Left forelimb (tissue), 1 donor: ENCODE measurements at regions not wholly inside any gene's neighbourhood (a gene's known extent, or its start where the extent isn't known, plus 50 kb on each side); places are given as distances from the start of the nearest gene placed in this dataset.

Source experiments
- DNase-seq: peaks from one replicate; pipeline ENCODE4 v3.0.0-alpha.2; 2018; ENCODE audit warnings: low spot score

DNA sequence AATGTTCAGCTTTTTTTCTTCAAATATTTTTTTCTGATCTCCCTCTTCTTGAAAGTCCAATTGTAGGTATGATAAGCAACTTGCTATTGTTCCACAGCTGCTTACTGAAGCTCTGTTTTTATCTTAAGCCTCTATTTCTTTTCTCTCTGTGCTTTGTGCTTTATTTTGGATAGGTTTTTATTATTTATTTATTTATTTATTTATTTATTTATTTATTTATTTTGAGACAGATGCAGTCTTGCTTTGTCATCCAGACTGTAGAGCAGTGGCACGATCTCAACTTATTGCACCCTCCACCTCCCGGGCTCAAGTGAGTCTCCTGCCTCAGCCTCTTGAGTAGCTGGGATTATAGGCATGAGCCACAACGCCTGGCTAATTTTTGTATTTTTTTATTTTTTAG lies 199.4 kb downstream of the KLF12 start:
- DNase-seq = no peak

DNA sequence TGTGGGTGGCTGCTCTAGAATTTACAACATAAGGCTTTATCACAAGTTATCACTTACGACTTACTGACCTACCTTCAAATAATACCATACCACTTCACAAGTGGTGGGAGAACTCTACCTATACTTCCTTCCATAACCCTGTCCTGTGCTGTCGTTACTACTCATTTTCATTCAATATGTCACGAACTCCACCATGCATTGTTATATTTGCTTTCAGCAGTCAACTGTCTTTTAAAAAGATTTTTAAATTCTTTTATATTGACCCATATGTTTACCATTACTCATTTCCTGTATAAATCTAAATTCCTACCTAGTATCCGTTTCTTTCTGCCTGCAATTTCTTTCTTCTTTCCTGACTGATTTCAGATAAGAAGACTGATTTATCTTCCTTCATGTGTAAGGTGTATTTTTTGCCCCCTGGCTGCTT lies 200.0 kb downstream of the KLF12 start:
- DNase-seq = no peak

DNA sequence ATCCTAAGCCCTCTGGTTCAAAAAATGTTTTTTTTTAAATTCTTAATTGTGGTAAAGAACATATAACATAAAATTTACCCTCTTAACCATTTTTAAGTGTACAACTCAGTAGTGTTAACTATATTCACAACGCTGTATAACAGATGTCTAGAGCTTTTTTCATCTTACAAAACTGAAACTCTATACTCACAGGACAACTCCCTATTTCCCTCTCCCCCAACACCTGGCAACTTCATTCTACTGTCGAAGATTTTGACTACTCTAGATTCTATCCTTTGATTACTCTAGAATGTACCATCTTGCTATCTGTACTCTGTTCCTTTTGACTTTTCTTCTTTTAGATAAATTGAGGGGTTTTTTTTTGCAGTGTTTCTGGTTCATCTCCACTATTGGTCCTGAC lies 200.4 kb downstream of the KLF12 start:
- DNase-seq = no peak

DNA sequence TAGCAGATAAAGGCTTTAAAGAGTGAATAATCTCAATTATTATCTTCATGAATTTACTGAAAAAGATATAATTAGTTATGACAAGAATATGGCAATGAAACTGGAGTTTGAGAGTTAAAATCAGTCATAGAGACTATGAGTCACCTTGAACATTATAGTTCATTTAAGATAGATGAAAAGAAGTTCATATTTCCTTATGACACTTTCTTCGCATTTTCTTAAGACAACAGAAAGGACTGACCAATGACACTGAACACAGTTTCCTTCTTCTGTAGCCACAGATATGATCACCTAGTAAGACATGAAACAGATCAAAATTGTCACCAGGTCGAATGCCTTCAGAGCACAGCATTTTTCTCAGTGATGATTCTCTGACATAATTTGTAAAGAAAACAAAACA lies 202.1 kb downstream of the KLF12 start:
- DNase-seq = no peak

DNA sequence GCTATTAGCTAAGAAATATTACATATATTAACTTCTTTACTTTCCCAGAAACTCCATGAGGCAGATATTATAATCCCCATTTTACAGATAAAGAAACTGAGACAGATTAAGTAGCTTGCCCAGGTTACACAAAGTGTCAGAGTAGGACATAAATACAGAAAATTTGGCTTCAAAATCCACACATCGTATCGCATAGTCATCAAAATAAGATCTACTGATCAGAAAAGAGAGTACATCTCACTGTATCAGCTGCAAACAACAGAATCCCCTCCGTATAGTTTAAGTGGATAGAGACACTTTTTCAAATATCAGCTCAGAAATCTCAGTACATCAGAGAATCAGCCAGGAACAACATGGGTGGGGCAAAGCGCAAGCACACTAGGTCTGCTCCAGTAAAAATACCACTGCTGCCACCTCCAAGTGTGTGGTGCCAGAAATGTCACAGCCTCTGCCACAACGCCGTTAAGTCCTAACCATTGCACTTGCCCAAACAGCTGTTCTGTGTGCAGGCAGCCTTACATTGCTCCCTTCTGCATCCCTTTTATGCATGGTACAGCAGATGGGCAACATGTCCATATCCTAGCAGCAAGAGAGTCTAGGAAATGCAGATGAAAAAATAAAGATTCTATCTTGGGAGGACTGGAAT lies 204.8 kb downstream of the KLF12 start:
- no peak for DNase-seq

DNA sequence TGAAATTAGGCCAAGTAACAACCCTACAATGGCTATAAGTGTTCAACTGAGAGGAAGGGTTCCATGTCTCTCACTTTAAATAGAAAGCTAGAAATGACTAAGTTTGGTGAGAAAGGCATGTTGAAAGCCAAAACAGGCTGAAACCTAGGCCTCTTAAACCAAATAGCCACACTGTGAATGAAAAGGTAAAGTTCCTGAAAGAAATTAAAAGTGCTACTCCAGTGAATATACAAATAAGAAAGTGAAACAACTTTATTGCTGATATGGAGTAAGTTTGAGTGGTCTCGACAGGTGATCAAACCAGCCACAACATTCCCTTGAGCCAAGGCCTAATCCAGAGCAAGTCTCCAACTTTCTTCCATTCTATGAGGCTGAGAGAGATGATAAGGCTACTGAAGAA lies 209.6 kb downstream of the KLF12 start:
- DNase-seq = no peak

DNA sequence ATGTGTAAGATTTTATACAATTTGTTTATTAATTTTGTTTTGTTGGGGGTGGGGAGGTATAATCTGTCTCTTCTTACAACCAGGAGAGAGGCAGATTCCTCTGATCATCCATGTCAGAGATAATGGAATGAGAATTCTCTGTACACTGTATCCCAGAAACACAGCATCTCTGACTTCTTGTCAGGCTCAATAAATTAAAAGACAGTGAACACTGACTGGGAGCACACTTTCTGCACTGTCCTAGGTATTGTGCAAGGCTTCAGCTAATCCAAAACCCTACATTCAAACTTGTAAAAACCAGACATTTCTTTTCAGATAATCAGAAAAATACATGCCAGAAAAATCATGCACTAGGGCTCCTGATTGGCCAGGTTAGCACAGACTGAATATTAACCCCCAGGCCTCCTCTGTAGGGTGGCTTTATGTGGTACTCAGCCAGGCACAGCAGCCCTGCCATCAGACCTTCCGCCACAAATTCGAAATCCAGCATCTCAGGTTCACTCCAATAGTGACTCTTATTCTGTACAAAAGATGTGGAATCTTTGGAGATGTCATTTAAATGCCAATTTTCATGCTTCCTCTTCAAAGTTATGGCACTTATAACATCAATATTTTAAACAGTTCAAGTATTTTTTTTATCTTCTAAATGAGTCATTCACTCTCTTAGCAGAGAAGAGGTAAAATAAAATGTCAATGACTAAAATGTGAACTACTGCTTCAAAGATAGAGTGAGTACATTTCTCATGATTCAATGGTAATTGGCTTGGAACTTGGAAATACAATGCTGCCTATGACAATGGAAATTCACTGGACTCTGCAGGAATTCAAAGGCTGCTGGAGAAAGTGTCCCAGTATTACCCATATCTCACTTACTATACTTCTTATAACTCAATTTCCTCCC lies 211.5 kb downstream of the KLF12 start:
- no peak for DNase-seq

DNA sequence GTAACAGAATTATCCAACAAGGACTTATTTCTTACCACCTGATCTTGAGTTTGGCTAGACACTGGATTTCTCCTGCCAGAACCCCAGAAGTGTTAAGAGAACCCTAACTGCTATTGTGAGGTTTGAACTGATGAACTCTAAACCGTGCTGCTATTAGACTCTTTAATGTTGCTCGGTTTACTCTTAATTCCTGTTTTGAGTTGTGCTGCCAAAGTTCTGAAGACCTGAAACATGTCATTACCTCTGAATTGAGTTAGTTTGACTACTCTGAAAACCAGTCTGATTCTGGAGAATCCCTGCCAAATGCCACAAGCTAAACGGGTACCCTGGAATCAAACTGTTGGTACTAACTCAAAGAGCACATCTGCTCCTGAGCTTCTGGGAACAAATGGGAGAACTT lies 215.5 kb downstream of the KLF12 start:
- no peak for DNase-seq

DNA sequence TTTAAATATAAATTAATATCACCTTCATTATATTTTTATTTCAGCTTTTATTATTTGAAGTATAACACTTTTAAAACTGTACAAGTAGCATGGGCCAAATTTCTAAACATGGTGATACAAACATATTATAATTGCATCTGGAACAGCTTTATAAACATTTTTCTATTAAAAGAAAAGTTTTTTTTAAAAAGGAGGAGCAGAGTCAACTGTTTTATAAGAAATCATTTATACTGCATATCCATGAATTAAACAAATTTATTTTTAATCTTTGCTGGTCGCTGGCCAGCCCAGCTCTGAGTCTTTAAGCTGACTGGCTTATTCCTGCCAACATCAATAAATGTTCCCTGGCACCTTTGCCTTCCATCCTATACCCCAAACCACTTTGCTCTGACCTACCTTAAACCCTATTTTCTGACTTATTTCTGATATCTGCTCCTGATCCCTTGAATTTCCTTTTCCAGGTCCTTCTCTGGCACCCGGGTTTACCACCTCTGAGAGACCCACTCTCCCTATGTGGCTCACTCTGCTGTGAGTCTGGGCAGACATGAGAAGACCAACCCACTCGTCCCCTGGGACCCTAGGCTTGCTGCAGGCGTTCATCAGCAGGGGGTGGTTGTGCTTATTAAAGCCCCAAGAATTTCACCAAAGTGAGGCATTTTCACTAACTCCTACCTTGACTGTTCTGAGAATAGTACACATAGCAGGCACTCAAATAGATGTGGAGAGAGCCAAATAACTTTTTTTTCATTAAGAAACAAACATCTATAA lies 220.3 kb downstream of the KLF12 start:
- no peak for DNase-seq

DNA sequence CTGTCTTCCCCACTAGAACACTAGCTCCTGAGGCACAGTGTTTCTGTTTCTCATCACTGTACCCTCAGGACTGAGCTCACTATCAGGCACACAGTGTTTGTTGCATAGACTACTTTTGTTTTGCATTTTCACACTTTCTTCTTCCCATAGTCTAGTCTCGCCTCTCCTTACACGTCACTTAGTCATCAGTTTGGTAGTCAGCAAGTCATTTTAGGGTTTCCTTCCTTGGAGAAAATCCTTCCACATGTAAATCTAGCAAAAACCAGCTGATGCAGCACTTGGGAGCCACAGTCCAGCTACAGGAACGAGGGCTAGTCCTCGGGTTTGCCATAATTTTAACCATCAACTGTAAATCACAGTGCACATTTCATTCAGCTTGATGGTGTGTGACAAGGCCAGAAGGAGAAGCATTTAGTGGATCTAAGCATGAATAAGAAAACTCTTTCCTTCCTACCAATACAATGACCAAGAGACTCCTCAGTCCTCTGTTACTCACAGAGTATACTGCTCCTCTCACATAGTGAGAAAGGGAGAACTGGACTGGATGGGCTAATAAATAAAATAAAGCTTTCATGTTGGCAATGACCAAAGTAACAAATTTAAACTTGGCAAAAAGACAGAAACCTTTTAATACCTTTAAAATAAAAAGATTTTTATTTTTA lies 221.0 kb downstream of the KLF12 start:
- no peak for DNase-seq

DNA sequence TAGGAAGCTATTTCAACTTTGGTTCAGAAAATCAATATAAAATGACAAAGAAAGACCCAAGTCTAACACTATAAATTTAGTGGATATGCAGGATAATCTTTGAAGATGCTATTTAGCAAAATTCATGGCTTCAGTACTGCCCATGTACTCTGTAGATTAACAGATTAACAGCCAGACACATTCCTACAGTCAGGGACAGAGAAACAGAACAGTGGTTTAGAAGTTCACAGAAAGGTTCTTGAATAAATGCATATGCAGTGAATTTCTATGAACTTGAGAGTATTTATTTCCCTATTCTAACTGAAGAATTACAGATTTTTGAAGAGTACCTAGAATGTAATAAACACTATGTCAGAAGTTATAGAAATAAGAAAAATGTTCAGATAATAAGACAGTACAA lies 222.8 kb downstream of the KLF12 start:
- DNase-seq = no peak

DNA sequence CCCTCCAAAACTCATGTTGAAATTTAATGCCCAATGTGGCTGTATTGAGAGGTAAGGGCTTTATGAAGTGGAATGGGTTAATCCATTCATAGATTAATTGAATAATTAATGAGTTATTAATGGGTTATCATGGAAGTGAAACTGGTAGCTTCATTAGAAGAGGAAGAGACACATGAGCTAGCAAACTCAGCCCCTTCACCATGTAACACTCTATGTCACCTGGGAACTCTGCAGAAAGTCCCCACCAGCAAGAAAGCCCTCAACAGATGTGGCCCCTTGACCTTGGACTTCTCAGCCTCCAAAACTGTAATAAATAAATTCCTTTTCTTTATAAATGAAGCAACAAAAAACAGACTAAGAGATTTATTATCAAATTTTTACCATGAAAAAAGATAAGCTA lies 223.5 kb downstream of the KLF12 start:
- DNase-seq = no peak

DNA sequence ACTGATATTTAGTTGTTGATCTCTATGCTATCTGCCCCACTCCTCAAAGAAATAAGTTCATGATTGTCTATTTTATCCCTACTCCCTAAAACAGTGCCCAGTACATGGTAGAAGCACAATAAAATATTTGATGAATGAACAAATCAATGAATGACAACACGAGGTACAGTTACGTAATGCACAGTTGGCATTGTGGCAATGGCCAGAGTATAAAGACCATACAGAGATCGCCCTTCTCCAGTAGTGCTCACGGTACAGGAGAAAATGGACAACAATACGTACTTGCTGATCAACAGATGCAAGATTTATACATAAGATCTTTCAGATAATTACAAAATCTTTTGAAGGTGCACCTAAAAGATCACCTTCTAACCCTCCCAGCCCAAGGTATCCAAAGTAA lies 225.4 kb downstream of the KLF12 start:
- no peak for DNase-seq

DNA sequence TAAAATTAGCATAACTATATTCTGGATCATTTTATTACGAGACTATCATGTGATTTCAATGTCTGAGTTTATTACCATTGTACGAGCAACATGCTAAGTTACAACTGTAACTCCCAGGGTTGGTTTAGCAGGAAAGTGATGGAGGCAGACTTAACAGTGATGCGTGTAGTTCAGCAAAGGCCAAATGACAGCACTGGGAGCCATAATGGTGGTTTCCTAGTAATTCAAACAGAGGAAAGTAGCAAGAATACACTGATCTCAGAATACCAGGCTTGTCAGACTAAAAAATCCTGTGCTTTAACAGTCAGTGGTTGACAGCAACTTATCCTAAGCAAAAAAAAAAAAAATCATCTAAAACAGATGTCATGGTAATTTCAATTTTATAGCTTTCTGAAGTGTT lies 229.6 kb downstream of the KLF12 start:
- no peak for DNase-seq

DNA sequence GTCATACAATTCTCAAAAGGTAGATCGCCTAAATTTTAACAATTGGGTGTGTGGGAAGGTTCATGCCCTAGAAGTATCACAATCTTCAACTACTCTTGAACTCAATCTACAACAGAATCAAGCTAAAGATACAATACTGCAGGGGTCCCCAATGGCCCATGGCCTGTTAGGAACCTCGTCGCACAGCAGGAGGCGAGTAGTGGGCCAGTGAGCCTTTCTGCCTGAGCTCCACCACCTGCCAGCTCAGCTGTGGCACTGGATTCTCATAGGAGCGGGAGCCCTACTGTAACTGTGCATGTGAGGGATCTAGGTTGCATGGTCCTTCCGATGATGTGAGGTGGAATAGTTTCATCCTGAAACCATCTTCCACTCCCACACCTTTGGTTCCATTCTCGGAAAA lies 230.6 kb downstream of the KLF12 start:
- DNase-seq = no peak

DNA sequence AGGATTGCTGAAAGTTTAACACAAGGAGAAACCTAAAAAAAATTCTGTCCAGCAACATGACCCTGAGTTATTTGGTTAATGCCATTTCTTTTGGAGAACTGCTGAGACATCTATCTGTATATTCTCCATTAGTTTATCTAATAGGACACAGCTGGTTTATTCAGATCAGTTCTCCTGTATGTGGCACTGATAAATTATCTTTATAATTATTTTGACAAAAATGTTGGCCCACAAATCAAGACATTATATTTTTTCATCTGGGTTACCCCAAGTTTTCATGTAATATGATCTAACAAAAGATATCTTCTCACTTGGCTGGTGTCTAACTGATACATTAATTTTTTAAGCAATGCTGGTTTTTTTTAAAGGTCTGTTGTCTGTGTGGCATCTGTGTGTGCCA lies 231.4 kb downstream of the KLF12 start:
- DNase-seq = no peak

DNA sequence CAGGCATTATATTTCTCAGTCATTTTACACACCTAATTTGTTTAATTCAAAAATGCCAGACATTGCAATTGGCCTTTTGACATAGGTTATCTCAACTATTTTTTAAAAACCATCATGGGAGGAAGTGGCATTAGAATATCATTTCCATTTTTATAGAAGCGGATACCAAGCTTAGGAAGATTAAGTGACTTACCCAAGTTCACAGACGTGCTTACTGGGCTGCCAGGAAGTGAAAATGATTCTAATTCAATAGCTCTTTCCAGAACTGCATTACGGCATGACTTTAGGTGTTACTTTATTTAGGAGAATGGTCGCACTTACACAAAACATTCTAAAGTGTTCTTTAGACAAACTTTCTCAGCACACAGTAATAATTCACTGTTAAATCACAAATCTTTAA lies 231.9 kb downstream of the KLF12 start:
- no peak for DNase-seq

DNA sequence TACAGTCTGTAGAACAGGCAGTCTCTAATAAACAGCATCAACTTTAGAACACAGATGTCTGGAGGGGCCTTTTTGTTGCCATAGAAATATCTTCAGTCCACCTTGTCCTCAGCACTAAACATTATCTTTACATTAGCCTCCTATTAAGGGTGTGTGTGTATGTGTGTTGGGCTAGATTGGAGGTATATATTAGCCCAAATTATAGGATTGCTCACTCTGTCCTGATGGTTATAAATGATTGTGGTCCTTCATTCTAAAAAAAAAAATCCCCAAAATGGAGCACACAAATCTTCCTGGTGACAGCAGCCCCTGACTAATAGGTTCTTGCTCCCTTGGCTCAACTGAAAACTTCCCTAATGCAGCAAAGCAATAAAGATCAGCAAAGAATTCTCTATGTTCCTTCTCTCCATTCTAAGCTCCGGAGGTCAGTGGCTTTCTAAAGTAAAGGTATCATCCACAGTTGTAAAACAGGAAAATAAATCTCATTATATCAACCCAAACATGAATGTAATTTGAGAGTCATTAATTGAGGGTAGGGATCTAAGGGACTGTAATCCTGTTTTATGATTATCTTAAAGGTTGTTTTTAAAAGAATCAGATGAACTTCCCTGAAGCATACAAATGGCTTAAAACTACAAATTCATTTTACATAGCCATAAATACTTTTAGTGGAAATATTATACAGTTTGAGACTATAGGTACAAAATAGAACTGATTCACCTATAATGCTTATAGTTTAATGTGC lies 232.7 kb downstream of the KLF12 start:
- DNase-seq = no peak

DNA sequence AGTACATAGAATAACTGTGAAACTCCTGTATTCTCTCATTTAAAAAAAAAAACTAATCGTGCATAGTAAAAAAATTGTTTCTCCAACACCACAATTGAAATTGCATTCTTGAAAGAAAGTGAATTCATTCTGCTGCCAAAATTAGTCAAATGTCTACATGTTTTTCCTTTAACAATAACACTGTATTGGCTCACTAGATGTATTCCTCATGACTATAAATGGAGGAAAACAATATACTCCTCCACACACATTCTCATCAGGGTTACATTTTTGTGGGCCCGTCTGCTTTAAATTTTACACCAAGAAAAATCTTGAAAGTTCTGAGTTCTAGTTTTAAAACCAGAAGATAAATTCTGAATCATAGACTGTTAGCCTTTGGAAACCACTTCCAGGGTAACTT lies 233.6 kb downstream of the KLF12 start:
- DNase-seq = no peak

DNA sequence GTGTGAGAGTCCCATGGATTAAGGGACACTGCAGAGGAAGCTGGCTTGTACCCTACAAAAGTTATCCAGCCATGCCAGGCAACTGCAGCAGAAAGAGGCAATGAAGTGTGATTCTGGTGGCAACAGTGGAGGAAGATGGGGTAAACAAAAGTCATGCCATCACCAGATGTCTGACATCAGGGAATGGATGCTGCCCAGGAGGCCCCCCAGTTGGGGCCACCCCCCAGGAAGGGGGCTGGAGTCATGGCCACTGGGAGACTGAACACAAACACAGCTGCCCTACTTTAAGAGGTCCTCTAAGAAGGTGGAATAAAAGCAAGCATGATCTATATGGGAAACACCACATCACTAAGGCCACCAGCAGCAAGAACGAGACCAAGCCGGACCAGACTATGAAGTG lies 235.3 kb downstream of the KLF12 start:
- no peak for DNase-seq

DNA sequence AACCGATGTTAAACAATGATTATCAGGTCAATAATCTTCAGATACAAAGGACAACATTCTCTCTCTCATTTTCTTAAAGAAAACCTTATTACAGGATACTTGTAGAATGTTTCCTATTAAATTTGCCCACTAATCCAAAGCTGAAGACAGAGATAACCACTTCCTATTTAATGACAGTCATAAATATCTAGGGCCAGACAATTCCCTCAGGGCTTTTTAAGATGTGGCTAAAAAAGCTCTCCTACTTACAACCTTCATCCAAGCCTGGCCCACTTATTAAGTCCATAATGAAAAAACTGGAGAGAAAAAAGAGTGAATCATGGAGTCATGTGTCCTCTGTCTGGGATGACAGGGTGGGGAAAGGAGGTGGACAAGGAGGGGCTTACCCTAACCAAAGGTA lies 235.9 kb downstream of the KLF12 start:
- DNase-seq = no peak
